CD14-positive monocyte (primary cell): ENCODE measurements at regions not wholly inside any gene's neighbourhood (a gene's known extent, or its start where the extent isn't known, plus 50 kb on each side); places are given as distances from the start of the nearest gene placed in this dataset.

Experiments used
- DNase-seq, 3 donors: peaks; one replicate each; pipeline ENCODE4 v3.0.0-alpha.2; 2011 to 2022
- H2AFZ ChIP-seq: 2 replicates; pipeline ENCODE4 v1.6.0; 2012; ENCODE audit warnings: mild to moderate bottlenecking, low read depth, low read length, inconsistent platforms; ENCODE audit not compliant: insufficient read depth, poor library complexity, severe bottlenecking
- H3K27ac ChIP-seq, 2 donors: 1 replicate in 1 of 2; 2 replicates in 1 of 2; pipeline ENCODE4 v1.5.1; 2012 to 2013; ENCODE audit warnings: low read length in 2 of 2, control low read depth in 1 of 2, inconsistent platforms in 1 of 2, low read depth in 1 of 2, mild to moderate bottlenecking in 1 of 2
- H3K27me3 ChIP-seq, 2 donors: one replicate each; pipeline versions ENCODE4 v1.6.0 to v1.6.1; 2011 to 2013; ENCODE audit warnings: low read length in 2 of 2; ENCODE audit not compliant: control insufficient read depth in 2 of 2, insufficient read depth in 2 of 2
- H3K36me3 ChIP-seq, 2 donors: replicated peaks in 1 of 2; 1 replicate in 1 of 2; 2 replicates in 1 of 2; pipeline versions ENCODE4 v1.5.1 to v1.6.1; 2012 to 2013; ENCODE audit warnings: low read length in 2 of 2, control low read depth in 1 of 2, inconsistent platforms in 1 of 2, mild to moderate bottlenecking in 1 of 2; ENCODE audit not compliant: insufficient read depth in 2 of 2, control insufficient read depth in 1 of 2
- H3K4me1 ChIP-seq, 2 donors: 1 replicate in 1 of 2; 2 replicates in 1 of 2; pipeline versions ENCODE4 v1.5.1 to v1.6.1; 2012 to 2013; ENCODE audit warnings: low read length in 2 of 2, control low read depth in 1 of 2, inconsistent platforms in 1 of 2, mild to moderate bottlenecking in 1 of 2, moderate library complexity in 1 of 2; ENCODE audit not compliant: insufficient read depth in 2 of 2, control insufficient read depth in 1 of 2
- H3K4me2 ChIP-seq: replicated peaks from 2 replicates; pipeline ENCODE3; 2012; ENCODE audit warnings: low read length, moderate library complexity, mild to moderate bottlenecking; ENCODE audit not compliant: poor library complexity, severe bottlenecking; ENCODE audit errors: extremely low read depth
- H3K4me3 ChIP-seq, 3 experiments: fragments of 200-600 bp in 1 of 3; sonication (generic) in 1 of 3; replicated peaks in 1 of 3; 1 replicate in 2 of 3; 2 replicates in 1 of 3; pipeline ENCODE4 v1.5.1; 2011 to 2013; ENCODE audit warnings: low read length in 3 of 3, mild to moderate bottlenecking in 3 of 3, control low read depth in 2 of 3, low read depth in 2 of 3, inconsistent platforms in 1 of 3, moderate library complexity in 1 of 3
- H3K79me2 ChIP-seq: 2 replicates; pipeline ENCODE4 v1.6.0; 2012; ENCODE audit warnings: mild to moderate bottlenecking, control low read depth, inconsistent platforms, low read length, moderate library complexity; ENCODE audit not compliant: insufficient read depth
- H3K9ac ChIP-seq: 2 replicates; pipeline ENCODE4 v1.6.0; 2017; ENCODE audit warnings: low read length, mild to moderate bottlenecking; ENCODE audit not compliant: insufficient read depth, poor library complexity, severe bottlenecking
- H3K9me3 ChIP-seq, 2 donors: replicated peaks in 1 of 2; 1 replicate in 1 of 2; 2 replicates in 1 of 2; pipeline versions ENCODE4 v1.5.1 to v1.6.1; 2012 to 2013; ENCODE audit warnings: low read length in 2 of 2, control low read depth in 1 of 2; ENCODE audit not compliant: control insufficient read depth in 1 of 2, insufficient read depth in 1 of 2
- H4K20me1 ChIP-seq: 2 replicates; pipeline ENCODE4 v1.6.0; 2012; ENCODE audit warnings: mild to moderate bottlenecking, low read length, control low read depth, moderate library complexity; ENCODE audit not compliant: insufficient read depth
- H3K27ac Mint-ChIP-seq, 7 donors: one replicate each; pipeline ENCODE4 v1.8.0; 2020; ENCODE audit warnings: mild to moderate bottlenecking in 7 of 7, mixed read lengths in 7 of 7, moderate library complexity in 6 of 7, inconsistent platforms in 2 of 7
- H3K27me3 Mint-ChIP-seq, 3 donors: one replicate each; pipeline ENCODE4 v1.8.0; 2021 to 2022; ENCODE audit warnings: low read depth in 3 of 3, mild to moderate bottlenecking in 3 of 3, mixed read lengths in 3 of 3, moderate library complexity in 3 of 3, inconsistent platforms in 1 of 3
- H3K36me3 Mint-ChIP-seq, 2 donors: one replicate each; pipeline ENCODE4 v1.8.0; 2020; ENCODE audit warnings: mixed read lengths in 2 of 2, inconsistent platforms in 1 of 2, mild to moderate bottlenecking in 1 of 2
- H3K4me1 Mint-ChIP-seq: one replicate; pipeline ENCODE4 v1.8.0; 2020; ENCODE audit warnings: mild to moderate bottlenecking, mixed read lengths
- H3K4me3 Mint-ChIP-seq, 2 donors: one replicate each; pipeline ENCODE4 v1.8.0; 2020; ENCODE audit warnings: mild to moderate bottlenecking in 2 of 2, mixed read lengths in 2 of 2, moderate library complexity in 1 of 2
- H3K9me3 Mint-ChIP-seq, 7 donors: one replicate each; pipeline ENCODE4 v1.8.0; 2020 to 2022; ENCODE audit warnings: mixed read lengths in 7 of 7, mild to moderate bottlenecking in 6 of 7, moderate library complexity in 6 of 7, inconsistent platforms in 2 of 7
- WGBS: methylation state at CpG from one replicate; pipeline ENCODE4 v1.1.5; 2013; ENCODE audit warnings: missing lambda C conversion rate; ENCODE audit not compliant: insufficient coverage; 5-methylcytosine and 5-hydroxymethylcytosine counted together
- intact Hi-C, 2 donors: fragments of 100-400 bp; cut with micrococcal nuclease; formaldehyde crosslinking; loops; one replicate each; pipeline versions ENCODE4 v1.15.0 to v1.15.1; 2023
- TF ChIP-seq, protein P1 (sequence below): fragments of 200-600 bp; IDR thresholded peaks from one replicate; pipeline ENCODE4 v1.8.0; 2022; ENCODE audit warnings: antibody characterized with exemption, mild to moderate bottlenecking

DNA sequence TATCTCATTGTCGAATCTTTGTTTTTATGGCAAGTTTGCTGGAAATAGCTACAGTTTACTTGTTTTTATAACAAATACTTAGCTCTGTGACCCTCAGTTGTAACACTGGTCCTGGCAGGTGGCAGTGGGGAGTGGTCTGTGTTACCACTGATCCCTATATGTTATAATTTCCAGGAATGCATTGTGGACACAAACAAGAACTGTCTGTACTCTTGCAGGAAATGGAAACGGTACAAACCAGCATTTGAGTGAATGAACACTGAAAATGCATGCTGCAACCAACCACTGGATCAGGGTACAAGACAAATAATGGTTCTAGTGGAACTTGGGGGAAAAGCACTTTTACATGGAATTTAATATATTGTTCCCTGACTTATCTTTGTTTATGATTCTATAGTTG is 66.5 kb upstream of the PJA2 start:
- intact Hi-C loops, result no loop called here
- no peaks in the 10 kb centered on the region for H4K20me1 ChIP-seq
- Mint-ChIP-seq H3K4me1 (no peaks in the 10 kb centered on the region), H3K27ac (no peak overlapping the region), H3K27me3 (peaks cover 0 to 4% (median 2%) of the 10 kb centered on the region in 3 donors), H3K36me3 (no peaks in the 10 kb centered on the region), H3K9me3 (no peaks in the 10 kb centered on the region), H3K4me3 (no peak overlapping the region)
- TF ChIP-seq, protein P1, sequence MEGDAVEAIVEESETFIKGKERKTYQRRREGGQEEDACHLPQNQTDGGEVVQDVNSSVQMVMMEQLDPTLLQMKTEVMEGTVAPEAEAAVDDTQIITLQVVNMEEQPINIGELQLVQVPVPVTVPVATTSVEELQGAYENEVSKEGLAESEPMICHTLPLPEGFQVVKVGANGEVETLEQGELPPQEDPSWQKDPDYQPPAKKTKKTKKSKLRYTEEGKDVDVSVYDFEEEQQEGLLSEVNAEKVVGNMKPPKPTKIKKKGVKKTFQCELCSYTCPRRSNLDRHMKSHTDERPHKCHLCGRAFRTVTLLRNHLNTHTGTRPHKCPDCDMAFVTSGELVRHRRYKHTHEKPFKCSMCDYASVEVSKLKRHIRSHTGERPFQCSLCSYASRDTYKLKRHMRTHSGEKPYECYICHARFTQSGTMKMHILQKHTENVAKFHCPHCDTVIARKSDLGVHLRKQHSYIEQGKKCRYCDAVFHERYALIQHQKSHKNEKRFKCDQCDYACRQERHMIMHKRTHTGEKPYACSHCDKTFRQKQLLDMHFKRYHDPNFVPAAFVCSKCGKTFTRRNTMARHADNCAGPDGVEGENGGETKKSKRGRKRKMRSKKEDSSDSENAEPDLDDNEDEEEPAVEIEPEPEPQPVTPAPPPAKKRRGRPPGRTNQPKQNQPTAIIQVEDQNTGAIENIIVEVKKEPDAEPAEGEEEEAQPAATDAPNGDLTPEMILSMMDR, result no peak
- no peak overlapping the region for H3K4me2 ChIP-seq
- no peaks in the 10 kb centered on the region for H3K36me3 ChIP-seq
- no peak overlapping the region for H3K4me3 ChIP-seq
- no peak overlapping the region for H2AFZ ChIP-seq
- H3K9me3 ChIP-seq, result no peaks in the 10 kb centered on the region
- 80% methylated on average over 1 of the region's 2 CpGs for WGBS
- H3K27ac ChIP-seq, result no peak overlapping the region
- H3K27me3 ChIP-seq, result no peaks in the 10 kb centered on the region
- no peaks in the 10 kb centered on the region for H3K79me2 ChIP-seq
- no peaks in the 10 kb centered on the region for H3K4me1 ChIP-seq
- no peak overlapping the region for H3K9ac ChIP-seq
- DNase-seq, result no peak

DNA sequence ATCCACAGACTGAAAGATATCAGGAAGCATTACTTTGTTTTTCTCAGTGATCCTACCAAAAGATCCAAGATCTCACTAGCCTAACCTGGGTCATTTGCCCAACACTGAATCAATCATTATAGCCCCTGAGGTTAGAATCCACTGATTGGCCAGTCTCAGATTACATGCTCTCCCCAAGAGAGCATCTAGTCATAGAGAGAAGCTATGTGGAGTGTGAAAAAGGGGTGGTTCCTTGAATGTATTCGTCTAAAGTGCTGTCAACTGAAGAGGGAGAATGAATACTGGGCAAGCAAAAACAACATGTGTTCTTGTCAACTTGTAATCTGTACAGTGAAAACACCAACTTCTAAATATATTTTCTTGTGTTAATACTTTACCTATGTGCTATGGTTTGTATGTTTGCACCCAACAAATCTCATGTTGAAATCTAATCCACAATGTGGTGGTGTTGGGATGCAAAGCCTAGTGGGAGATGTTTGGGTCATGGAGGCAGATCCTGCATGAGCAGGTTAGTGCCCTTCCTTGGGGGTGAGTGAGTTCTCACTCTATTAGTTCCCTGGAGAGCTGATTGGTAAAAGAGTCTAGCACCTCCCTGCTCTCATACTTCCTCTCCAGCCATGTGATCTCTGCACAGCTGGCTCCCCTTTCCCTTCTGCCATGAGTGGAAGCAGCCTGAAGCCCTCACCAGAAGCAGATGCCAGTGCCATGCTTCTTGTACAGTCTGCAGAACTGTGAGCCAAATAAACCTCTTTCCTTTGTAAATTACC is 60.3 kb upstream of the PJA2 start:
- Histone ChIP-seq H3K4me3 (no peak overlapping the region), H3K36me3 (no peaks in the 10 kb centered on the region), H3K4me1 (peaks cover 0 to 6% of the 10 kb centered on the region in 2 donors), H3K27ac (no peak overlapping the region), H3K9me3 (no peaks in the 10 kb centered on the region), H3K27me3 (no peaks in the 10 kb centered on the region), H2AFZ (no peak overlapping the region), H3K79me2 (no peaks in the 10 kb centered on the region), H3K9ac (no peak overlapping the region), H3K4me2 (no peak overlapping the region), H4K20me1 (no peaks in the 10 kb centered on the region)
- Mint-ChIP-seq H3K4me3 (no peak overlapping the region), H3K4me1 (peaks cover 8% of the 10 kb centered on the region), H3K27ac (peak overlapping the region in 2 of 7 donors; percentile 57 to 76), H3K27me3 (peaks cover 0 to 4% (median 0%) of the 10 kb centered on the region in 3 donors), H3K9me3 (peaks cover 0 to 4% (median 2%) of the 10 kb centered on the region in 7 donors), H3K36me3 (no peaks in the 10 kb centered on the region)
- no peak for DNase-seq
- intact Hi-C loops, result no loop called here
- WGBS, result no CpG with 5 or more reads among the region's 1 CpG
- TF ChIP-seq, protein P1, result no peak
